SK-N-SH (cell line): ENCODE measurements at regions not wholly inside any gene's neighbourhood (a gene's known extent, or its start where the extent isn't known, plus 50 kb on each side); places are given as distances from the start of the nearest gene placed in this dataset.

ENCODE experiments used
- CTCF ChIA-PET: fragments of 300-600, 350-600 bp; formaldehyde crosslinking; extraction: SDS; loops from one replicate; lab custom pipeline; 2021; lab: Yijun Ruan, JAX
- POLR2A ChIA-PET: fragments of 350-600 bp; sonication (Branson Sonifier 250); formaldehyde crosslinking; extraction: SDS; loops from one replicate; lab custom pipeline; 2020; ENCODE audit warnings: antibody characterized with exemption, inconsistent platforms; lab: Yijun Ruan, JAX
- DNase-seq: peaks from one replicate; pipeline ENCODE4 v3.0.0; 2012
- H2AFZ ChIP-seq: fragments of 200-600 bp; sonication (generic); 2 replicates; pipeline ENCODE4 v1.8.1; 2016; ENCODE audit warnings: antibody characterized with exemption, mild to moderate bottlenecking, low read depth
- H3F3A ChIP-seq: fragments of 200-600 bp; sonication (generic); replicated peaks from 2 replicates; pipeline ENCODE3; 2016; ENCODE audit warnings: antibody characterized with exemption, mild to moderate bottlenecking; ENCODE audit not compliant: insufficient read depth
- H3K27ac ChIP-seq, 2 experiments: fragments of 200-500 bp in 1 of 2; fragments of 200-600 bp in 1 of 2; sonication (Bioruptor generic) in 1 of 2; sonication (generic), shearing (Covaris generic) in 1 of 2; 2 replicates each; pipeline versions ENCODE4 v1.5.1 to v1.6.1; 2014 to 2016; ENCODE audit warnings: low read depth in 2 of 2, inconsistent platforms in 1 of 2, low read length in 1 of 2, mild to moderate bottlenecking in 1 of 2, mixed read lengths in 1 of 2
- H3K27me3 ChIP-seq: fragments of 200-600 bp; sonication (generic), shearing (Covaris generic); 2 replicates; pipeline ENCODE4 v1.6.1; 2016; ENCODE audit warnings: mixed run types; ENCODE audit not compliant: insufficient read depth
- H3K36me3 ChIP-seq, 2 experiments: fragments of 200-500 bp in 1 of 2; fragments of 200-600 bp in 1 of 2; sonication (Bioruptor generic) in 1 of 2; sonication (generic) in 1 of 2; replicated peaks in 1 of 2; 2 replicates each; pipeline versions ENCODE3 to v1.5.1; 2014 to 2016; ENCODE audit warnings: low read length in 1 of 2, mild to moderate bottlenecking in 1 of 2; ENCODE audit not compliant: insufficient read depth in 2 of 2, control insufficient read depth in 1 of 2
- H3K4me1 ChIP-seq, 2 experiments: fragments of 200-500 bp in 1 of 2; fragments of 200-600 bp in 1 of 2; sonication (Bioruptor generic) in 1 of 2; sonication (generic), shearing (Covaris generic) in 1 of 2; 2 replicates each; pipeline versions ENCODE4 v1.5.1 to v1.6.1; 2014 to 2016; ENCODE audit warnings: low read depth in 1 of 2, low read length in 1 of 2, mixed run types in 1 of 2; ENCODE audit not compliant: insufficient read depth in 2 of 2, control insufficient read depth in 1 of 2
- H3K4me2 ChIP-seq: fragments of 200-600 bp; sonication (generic), shearing (Covaris generic); 2 replicates; pipeline ENCODE4 v1.6.1; 2017; ENCODE audit warnings: mixed run types
- H3K4me3 ChIP-seq, 2 experiments: fragments of 200-500 bp in 1 of 2; fragments of 200-600 bp in 1 of 2; sonication (Bioruptor generic) in 1 of 2; sonication (generic), shearing (Covaris generic) in 1 of 2; 2 replicates each; pipeline versions ENCODE4 v1.5.1 to v1.8.1; 2014 to 2016; ENCODE audit warnings: low read depth in 2 of 2, inconsistent platforms in 1 of 2, low read length in 1 of 2, mild to moderate bottlenecking in 1 of 2, mixed read lengths in 1 of 2, moderate library complexity in 1 of 2
- H3K79me2 ChIP-seq: fragments of 200-600 bp; sonication (generic); 2 replicates; pipeline ENCODE4 v1.8.1; 2017; ENCODE audit warnings: mild to moderate bottlenecking; ENCODE audit not compliant: insufficient read depth
- H3K9ac ChIP-seq: fragments of 200-600 bp; sonication (generic); 2 replicates; pipeline ENCODE4 v1.6.1; 2017; ENCODE audit warnings: mixed run types
- H3K9me2 ChIP-seq: fragments of 200-600 bp; sonication (generic); 2 replicates; pipeline ENCODE4 v1.6.1; 2017; ENCODE audit warnings: mixed run types
- H3K9me3 ChIP-seq: fragments of 200-600 bp; sonication (generic); 2 replicates; pipeline ENCODE4 v1.6.1; 2017; ENCODE audit warnings: mixed run types, mild to moderate bottlenecking, moderate library complexity
- H4K20me1 ChIP-seq: fragments of 200-600 bp; sonication (generic); 2 replicates; pipeline ENCODE4 v1.6.1; 2017; ENCODE audit warnings: mild to moderate bottlenecking, mixed run types; ENCODE audit not compliant: insufficient read depth
- CHD2 ChIP-seq: fragments of 150-350 bp; IDR thresholded peaks from 2 replicates; pipeline ENCODE4 v1.6.1; 2018; ENCODE audit warnings: low read length; ENCODE audit not compliant: partially characterized antibody
- EZH2phosphoT487 ChIP-seq: fragments of 200-600 bp; sonication (generic); IDR thresholded peaks from 2 replicates; pipeline ENCODE4 v1.6.1; 2017; ENCODE audit warnings: low read depth, mixed run types, mild to moderate bottlenecking, antibody characterized with exemption, moderate library complexity, borderline replicate concordance
- FOSL2 ChIP-seq: IDR thresholded peaks from 2 replicates; pipeline ENCODE4 v1.4.0; 2012; ENCODE audit warnings: low read depth, mild to moderate bottlenecking, moderate library complexity, borderline replicate concordance
- FOXJ3 ChIP-seq: sonication (generic); formaldehyde crosslinking; IDR thresholded peaks from 2 replicates; pipeline ENCODE4 v1.5.1; 2020; ENCODE audit warnings: mild to moderate bottlenecking, missing genetic modification reagents
- JUND ChIP-seq: IDR thresholded peaks from 2 replicates; pipeline ENCODE4 v1.4.0; 2012
- MEF2A ChIP-seq: IDR thresholded peaks from 2 replicates; pipeline ENCODE4 v1.4.0; 2012; ENCODE audit warnings: low read depth, borderline replicate concordance
- PBX3 ChIP-seq: IDR thresholded peaks from 2 replicates; pipeline ENCODE4; 2012
- RCOR1 ChIP-seq: fragments of 150-350 bp; IDR thresholded peaks from 2 replicates; pipeline ENCODE4 v1.6.1; 2017; ENCODE audit warnings: antibody characterized with exemption, low read length
- REST ChIP-seq: IDR thresholded peaks from 2 replicates; pipeline ENCODE4 v1.6.1; 2012; ENCODE audit warnings: mild to moderate bottlenecking, low read depth, low read length, moderate library complexity
- TAF1 ChIP-seq: IDR thresholded peaks from 2 replicates; pipeline ENCODE4 v1.6.1; 2012; ENCODE audit warnings: low read depth, mild to moderate bottlenecking, low read length, moderate library complexity, borderline replicate concordance
- TCF12 ChIP-seq: IDR thresholded peaks from 2 replicates; pipeline ENCODE4 v1.4.0; 2012
- USF2 ChIP-seq: fragments of 150-350 bp; IDR thresholded peaks from 2 replicates; pipeline ENCODE4 v1.6.1; 2017; ENCODE audit warnings: antibody characterized with exemption, low read length, low read depth, borderline replicate concordance
- YY1 ChIP-seq: IDR thresholded peaks from 2 replicates; pipeline ENCODE4 v1.4.0; 2012; ENCODE audit warnings: low read depth, mild to moderate bottlenecking
- WGBS: methylation state at CpG from one replicate; pipeline ENCODE4 v1.1.6; 2017; ENCODE audit warnings: low lambda C conversion rate; 5-methylcytosine and 5-hydroxymethylcytosine counted together
- TF ChIP-seq, protein P1 (sequence below): IDR thresholded peaks from 2 replicates; pipeline ENCODE4 v1.4.0; 2012; ENCODE audit warnings: low read depth
- TF ChIP-seq, protein P2 (sequence below): IDR thresholded peaks from 2 replicates; pipeline ENCODE4 v1.4.0; 2012; ENCODE audit warnings: low read depth, borderline replicate concordance

- DNase-seq = no peak
- no peak overlapping the region for H3K27ac ChIP-seq
- H3K27me3 ChIP-seq = no peaks in the 10 kb centered on the region
- no peak for TF ChIP-seq CHD2
- peaks cover 7 to 45% of the 10 kb centered on the region in 2 experiments for H3K36me3 ChIP-seq
- ChIA-PET CTCF (interaction anchor here (1.1 to 14.9 kb wide), 4 partner anchors 15 to 487 kb away, joined by 3 to 295 read pairs (median 9); partner anchors contain the start of gene DMTF1), POLR2A (no interaction called here)
- peaks cover 24% of the 10 kb centered on the region for H3F3A ChIP-seq
- no peak overlapping the region for H3K4me2 ChIP-seq
- H3K79me2 ChIP-seq = no peaks in the 10 kb centered on the region
- no peaks in the 10 kb centered on the region for H3K9me2 ChIP-seq
- H3K4me1 ChIP-seq = peaks cover 3 to 12% of the 10 kb centered on the region in 2 experiments; a peak in 3 of 4 replicates
- WGBS = 80% methylated on average over 4 of the region's 4 CpGs
- H2AFZ ChIP-seq = no peak overlapping the region
- no peaks in the 10 kb centered on the region for H3K9me3 ChIP-seq
- no peaks in the 10 kb centered on the region for H4K20me1 ChIP-seq
- H3K9ac ChIP-seq = no peak overlapping the region
- no peak overlapping the region for H3K4me3 ChIP-seq
These were observed 130.0 kb downstream of the ELAPOR2 start for GRCh38 chr7:86929293-86930109.

DNA sequence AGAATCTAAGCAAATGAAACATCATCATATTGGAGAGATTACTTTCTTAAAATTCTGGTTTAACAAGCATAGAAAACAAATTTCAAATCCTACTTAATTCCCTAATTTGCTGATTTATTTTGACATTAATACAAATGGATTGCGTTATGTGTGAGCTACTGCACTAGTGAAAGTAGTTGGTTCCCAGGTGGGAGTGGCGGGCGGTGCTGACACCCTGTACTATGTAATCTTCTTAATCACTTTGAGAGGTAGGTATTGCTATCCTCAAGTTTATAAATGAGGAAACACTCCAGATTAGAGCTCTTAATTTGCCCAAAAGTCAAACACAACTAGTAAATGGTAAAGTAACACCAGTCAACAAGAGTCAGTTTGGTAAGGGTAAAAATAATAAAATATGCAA, 131.1 kb downstream of the ELAPOR2 start:
- no peaks in the 10 kb centered on the region for H3K9me3 ChIP-seq
- H3F3A ChIP-seq = peaks cover 22% of the 10 kb centered on the region
- H3K9ac ChIP-seq = no peak overlapping the region
- peaks cover 3 to 12% of the 10 kb centered on the region in 2 experiments; a peak in 3 of 4 replicates for H3K4me1 ChIP-seq
- WGBS = 91% methylated on average over 3 of the region's 3 CpGs
- no peak overlapping the region for H3K27ac ChIP-seq
- H3K4me2 ChIP-seq = no peak overlapping the region
- no peak for DNase-seq
- TF ChIP-seq, protein P1, sequence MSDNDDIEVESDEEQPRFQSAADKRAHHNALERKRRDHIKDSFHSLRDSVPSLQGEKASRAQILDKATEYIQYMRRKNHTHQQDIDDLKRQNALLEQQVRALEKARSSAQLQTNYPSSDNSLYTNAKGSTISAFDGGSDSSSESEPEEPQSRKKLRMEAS = no peak
- TF ChIP-seq JUND = no peak
- no peak for TF ChIP-seq TAF1
- TF ChIP-seq USF2 = no peak
- TF ChIP-seq RCOR1 = no peak
- no peak for TF ChIP-seq REST
- TF ChIP-seq, protein P2, sequence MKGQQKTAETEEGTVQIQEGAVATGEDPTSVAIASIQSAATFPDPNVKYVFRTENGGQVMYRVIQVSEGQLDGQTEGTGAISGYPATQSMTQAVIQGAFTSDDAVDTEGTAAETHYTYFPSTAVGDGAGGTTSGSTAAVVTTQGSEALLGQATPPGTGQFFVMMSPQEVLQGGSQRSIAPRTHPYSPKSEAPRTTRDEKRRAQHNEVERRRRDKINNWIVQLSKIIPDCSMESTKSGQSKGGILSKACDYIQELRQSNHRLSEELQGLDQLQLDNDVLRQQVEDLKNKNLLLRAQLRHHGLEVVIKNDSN = no peak
- TF ChIP-seq EZH2phosphoT487 = no peak
- no peak for TF ChIP-seq PBX3
- no peak for TF ChIP-seq YY1
- no peak for TF ChIP-seq MEF2A
- no peak for TF ChIP-seq TCF12
- TF ChIP-seq FOXJ3 (CRISPR knock-in tag) = no peak
- no peak for TF ChIP-seq FOSL2
- TF ChIP-seq, all 33 proteins: peak for 0
- peaks cover 7 to 52% of the 10 kb centered on the region in 2 experiments for H3K36me3 ChIP-seq
- H3K79me2 ChIP-seq = no peaks in the 10 kb centered on the region
- no peaks in the 10 kb centered on the region for H4K20me1 ChIP-seq
- H2AFZ ChIP-seq = no peak overlapping the region
- no peaks in the 10 kb centered on the region for H3K27me3 ChIP-seq
- ChIA-PET CTCF (interaction anchor here (0.6 to 14.9 kb wide), 10 partner anchors 12 to 293 kb away, joined by 3 to 295 read pairs (median 6); partner anchors contain the start of genes DMTF1 and ELAPOR2), POLR2A (no interaction called here)
- no peak overlapping the region for H3K4me3 ChIP-seq
- H3K9me2 ChIP-seq = no peaks in the 10 kb centered on the region
